GM19452 (cell line): ENCODE measurements at regions not wholly inside any gene's neighbourhood (a gene's known extent, or its start where the extent isn't known, plus 50 kb on each side); places are given as distances from the start of the nearest gene placed in this dataset.
A peak's percentile ranks its signal among the peaks of the same experiment; 100 is the strongest.

Experiments
- ATAC-seq: cut with Tn5 transposase; IDR thresholded peaks from one replicate; pipeline ENCODE4 v1.9.1; 2021; ENCODE audit not compliant: unreplicated experiment

DNA sequence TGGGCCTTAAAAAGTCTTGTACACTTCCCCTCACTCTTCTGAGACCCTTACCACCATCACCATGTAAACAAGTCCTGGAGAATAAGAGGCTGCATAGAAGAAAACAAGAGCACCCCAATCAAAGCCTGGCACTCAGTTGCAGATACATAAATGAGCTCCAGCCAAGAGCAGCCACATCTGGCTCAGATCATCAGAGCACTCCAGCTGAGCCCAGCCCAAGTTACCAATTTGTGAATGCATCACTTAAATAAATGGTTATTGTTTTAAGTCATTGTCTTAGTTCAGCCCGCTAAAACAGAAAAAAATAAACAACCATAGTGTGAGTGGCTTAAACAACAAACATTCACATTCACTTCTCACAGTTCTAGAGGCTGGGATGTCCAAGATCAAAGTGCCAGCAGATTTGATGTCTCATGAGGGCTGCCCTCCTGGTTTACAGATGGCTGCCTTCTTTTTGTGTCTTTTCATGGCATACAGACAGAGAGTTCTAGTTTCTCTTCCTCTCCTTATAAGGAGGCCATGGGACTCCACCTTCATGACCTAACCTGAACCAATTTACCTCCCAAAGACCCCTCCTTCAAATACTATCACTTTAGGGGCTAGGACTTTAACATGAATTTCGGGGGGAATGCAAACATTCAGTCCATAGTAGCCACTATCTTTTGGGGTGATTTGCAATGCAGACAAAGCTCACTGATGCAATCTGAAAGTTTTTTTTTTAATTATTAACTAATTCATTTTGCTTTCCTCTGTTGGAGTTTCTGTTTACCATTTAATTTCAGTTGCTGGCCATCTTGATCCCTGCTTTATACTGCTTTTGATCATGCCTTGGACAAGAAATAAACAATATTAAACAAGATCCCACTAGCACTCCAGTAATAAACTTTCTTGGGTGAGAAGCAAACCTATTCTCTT is 187.5 kb upstream of the ACVR2A start:
- peak; percentile 56 for ATAC-seq

DNA sequence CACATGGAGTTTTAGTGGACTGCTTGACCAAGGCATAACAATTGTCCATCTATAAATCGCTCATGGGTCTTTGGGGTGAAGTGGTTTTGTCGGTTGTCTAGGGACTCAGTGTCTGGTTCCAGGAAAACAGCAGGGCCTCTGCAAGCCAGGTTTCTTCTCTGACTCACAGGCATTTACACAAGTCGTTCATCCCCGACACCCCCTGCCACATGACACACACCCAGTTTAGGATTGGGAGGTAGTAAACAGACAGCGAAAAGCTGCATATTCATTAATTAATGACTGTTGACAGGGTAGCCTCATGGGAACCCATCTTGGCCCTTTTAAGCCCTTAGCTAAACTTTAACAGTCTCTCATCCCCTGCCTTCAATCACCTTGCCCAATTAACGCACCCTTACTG is 194.8 kb upstream of the ACVR2A start:
- ATAC-seq, result no peak

DNA sequence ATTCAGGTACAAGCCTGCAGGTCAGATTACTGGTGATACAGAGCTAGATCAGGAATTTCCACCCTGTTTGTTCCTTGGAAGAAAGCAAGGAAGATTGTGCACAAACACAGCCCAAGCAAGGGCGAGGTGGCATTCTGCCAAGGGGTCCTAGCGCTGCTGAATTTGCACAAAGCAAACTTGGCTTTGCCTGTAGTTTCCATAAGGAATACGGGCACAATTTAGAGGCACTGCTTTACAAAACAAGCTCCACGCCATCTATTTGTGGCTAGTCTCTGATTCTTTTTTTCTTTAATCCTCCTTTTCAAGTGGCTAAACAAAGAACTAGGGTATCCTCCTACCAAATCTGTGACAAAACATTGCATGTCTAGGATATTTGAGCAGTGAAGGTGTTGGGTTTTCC is 195.5 kb upstream of the ACVR2A start:
- ATAC-seq, result no peak

DNA sequence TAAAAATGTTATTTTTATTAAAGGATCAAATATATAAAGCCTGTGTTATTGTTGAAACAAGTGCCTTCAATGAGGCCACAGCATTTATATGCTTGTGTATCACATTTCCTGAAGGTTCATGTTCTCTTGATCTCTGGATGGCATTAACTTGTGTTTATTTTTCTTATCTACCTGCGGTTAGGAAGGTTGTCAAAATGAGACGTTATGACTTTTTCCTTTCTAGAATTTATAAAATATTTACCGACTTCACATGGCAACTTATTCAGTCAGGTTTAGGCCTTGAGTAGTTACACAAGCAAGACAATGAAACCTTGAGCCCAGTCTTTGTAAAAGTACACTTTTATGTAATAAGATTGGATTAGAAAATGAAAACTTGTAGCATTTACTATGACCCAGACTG is 196.4 kb upstream of the ACVR2A start:
- no peak for ATAC-seq

DNA sequence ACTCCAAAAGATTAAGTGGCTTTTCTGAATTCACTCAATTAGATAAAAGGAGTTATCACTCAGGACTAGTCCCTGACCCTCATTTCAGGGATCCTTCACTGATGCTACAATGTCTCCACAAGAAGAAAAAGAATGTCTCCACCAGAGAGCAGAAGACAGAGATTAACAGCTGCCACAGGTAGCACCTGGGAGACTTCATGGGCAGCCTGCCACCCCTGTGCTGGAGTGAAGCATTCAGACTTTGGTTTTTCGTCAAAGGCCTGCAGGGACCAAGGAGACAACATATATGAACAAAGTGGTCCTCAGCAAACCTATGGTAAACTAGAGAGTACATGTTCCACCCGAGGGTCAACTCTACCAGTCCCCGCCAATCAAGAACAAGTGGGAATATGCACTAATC is 197.0 kb upstream of the ACVR2A start:
- no peak for ATAC-seq

DNA sequence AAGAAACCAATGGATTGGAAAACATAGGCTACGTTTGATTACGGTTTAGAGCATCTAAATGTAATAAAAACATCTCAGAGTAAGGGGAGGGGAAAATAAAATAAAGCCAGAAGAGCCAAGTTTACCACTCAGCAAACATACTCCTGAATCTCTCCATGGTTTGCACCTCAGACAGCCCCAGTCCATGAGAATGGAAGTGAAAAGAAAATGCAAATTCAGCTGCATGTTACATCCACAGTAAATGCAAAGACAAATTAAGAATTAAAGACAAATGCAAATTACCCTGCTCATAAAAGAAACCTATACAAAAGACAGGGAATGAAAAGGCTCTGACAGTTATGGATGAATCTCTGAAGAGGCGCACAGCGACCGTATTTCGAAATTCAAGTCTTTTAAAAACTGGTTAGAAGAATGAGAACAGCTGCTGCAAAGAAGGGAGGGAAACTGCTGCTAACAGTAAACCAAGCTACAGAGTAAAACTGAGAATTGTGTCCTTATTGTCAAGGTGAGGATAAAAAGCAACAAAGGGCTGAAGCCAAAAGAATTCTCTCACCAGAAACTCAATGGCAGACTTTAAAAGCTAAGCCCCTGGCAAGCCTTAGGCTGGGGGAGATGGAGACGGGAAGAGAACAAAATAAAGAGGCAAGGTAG is 197.9 kb upstream of the ACVR2A start:
- ATAC-seq, result no peak

DNA sequence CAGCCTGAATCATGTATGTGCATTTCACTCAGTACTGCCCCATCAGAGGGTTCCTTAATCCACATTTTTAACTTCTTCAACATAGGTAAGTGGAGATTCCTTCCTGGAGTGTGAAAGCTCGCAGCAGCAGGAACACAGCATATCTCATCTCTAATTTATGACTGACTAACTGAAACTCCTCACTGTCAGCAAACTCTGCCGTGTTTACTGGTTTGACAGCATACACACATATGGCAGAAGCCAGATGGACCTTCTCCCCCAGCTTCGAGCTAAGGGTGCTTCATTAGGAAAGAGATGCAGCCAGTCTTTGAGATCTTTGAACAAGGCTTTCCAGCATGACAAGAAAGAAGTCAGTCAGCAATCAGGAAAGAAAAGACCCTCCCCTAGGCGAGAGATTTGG is 200.3 kb upstream of the ACVR2A start:
- ATAC-seq, result no peak

DNA sequence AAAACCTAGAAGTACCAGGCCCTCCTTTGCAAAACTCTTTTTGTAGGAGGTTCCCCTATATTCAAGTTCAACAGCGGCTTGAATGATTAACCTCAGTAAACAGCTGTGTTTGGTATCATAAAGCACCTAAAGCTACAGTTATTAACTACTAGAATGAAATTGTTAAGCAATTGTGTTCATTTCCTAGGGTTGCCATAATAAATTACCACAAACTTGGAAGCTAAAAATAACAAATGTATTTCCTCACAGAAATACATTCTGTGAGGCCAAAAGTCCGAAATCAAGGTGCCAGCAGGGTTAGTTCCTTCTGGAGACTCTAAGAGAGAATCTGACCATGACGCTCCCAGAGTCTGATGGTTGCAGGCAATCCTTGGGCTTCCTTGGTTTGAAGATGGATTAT is 202.1 kb upstream of the ACVR2A start:
- no peak for ATAC-seq

DNA sequence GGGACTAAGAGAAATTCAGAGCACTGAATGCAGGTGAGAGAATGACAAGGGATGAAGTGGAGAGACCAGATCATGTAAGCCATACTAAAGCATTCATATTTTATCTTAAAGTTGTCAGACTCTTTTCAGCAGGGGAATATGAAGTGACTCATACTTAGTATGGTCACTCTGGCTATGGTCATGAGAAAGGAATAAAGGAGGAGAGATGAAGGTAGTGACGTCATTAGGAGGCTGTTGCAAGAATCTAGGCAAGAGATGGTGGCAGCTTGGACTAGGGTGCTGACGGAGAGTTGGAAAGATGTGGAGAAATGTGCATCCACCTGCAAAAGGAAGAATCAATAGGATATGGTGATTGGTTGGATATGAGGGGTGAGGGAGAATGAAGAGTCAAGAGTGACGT is 203.2 kb upstream of the ACVR2A start:
- ATAC-seq, result no peak

DNA sequence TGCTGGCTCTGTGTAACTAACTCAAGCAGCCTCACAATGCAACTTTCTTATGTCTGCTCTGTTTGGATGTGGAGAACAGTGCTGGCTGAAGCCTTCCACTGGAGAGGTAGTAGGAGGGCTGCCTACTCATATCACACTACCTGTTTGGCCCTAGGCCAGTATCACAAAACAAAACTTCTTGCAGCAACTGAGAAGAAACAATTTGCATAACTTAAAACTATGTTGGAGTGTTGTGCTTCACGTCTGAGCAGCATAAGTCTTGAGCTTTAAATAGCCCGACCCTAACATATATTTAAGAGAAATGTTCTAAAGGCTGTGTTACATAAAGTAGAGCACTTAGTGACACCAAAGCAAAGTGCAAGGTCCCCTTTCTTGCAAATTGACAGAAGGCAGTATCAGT is 204.9 kb upstream of the ACVR2A start:
- peak; percentile 79 for ATAC-seq

DNA sequence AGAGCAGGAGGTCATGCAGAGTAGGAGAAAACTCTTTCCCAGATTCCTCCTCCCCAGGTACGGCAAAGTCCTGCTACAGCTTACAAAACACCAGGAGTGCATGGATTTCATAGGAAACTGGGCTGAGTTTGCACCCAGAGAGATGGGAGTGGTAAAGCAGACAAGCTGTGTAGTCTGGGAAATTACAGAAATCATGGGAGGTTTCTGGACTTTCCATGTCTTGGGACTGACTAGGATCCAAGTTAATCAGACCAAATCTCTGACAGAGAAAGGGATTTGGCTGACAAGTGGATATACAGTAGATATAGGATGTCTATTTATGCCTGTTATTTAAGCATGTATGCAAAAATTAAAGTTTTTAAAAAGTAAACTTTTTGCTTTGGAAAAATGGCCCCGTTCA is 205.4 kb upstream of the ACVR2A start:
- ATAC-seq, result no peak

DNA sequence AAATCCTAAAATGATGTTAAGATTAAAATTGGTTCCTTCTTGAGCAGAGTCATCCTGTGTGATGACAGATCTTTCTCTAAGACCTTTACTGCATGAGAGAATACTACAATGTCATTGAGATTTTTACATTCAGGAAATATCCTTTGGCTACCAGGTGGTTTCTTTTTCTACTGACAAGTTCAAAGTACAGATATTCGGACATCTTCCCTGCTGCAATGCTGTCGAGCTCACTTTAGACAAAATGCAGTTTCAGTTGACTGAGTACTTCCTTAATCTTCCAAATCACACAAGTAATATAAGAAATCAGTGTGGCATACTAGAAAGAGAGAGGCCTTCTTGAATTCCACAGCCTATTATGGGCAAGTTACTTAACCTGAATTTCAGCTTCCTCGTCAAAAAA is 207.9 kb upstream of the ACVR2A start:
- ATAC-seq, result no peak

DNA sequence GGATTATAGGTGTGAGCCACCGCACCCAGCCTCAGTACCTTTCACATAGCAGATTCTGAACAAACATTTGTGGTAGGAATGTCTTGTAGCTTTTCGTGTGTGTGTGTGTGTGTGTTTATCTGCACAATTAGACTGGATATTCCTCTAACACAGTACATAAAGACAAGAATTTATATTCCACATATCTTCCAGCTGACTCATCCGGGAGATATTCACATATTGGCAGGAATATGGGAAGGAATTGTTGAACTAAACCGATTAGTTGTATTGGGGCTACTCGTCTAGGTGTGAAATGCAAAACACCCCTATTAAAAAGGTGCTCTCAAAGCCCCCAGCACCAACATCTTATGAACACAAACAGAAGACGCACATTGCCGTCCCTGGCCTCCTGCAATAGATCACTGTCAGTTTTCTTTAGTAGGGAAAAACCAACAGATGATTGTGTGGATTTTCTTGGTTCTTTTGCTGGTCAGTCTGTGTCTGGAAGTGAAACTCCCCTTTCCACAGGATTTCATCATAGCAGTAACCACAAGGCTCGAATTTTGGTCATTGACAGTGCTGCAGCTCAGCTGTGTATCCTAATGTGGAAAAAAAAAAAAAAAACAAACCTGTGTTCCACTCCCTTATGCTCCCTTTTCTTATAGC is 208.5 kb upstream of the ACVR2A start:
- no peak for ATAC-seq

DNA sequence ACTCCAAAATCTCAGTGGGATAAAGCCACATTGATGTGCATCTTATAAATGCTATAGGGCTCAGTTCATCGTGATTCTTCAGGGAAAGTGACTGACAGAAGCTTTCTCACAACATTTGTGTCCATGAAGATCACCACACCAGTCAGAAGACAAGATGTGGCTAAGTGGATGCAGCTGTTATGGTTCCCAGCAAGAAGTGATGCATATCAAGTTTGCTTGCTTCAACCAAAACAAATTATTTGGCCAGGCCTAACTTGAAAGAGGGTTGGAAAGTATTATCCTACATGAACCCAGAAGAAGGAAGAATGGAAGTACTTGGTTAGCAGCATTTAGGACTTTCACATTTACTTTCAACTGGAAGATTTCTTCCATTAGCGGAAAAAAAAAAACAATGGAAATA is 210.0 kb upstream of the ACVR2A start:
- no peak for ATAC-seq

DNA sequence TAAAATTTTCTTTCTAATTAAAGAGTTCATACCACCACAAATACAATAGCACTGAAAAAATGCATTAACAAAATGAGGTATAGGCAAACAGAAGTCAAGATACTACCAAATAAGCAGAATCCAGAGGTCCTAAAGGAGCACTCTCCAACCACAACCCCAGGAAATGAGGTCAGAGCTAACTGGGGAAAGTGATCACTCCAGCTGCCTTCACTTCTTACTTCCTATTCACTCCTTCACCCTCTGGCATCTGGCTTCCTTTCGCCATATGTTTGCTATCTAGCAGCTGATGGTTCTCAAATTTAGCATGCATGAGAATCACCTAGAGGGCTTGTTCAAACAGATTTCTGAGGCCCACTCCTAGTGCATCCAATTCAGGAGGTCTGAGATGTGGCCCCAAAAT is 212.6 kb upstream of the ACVR2A start:
- no peak for ATAC-seq

DNA sequence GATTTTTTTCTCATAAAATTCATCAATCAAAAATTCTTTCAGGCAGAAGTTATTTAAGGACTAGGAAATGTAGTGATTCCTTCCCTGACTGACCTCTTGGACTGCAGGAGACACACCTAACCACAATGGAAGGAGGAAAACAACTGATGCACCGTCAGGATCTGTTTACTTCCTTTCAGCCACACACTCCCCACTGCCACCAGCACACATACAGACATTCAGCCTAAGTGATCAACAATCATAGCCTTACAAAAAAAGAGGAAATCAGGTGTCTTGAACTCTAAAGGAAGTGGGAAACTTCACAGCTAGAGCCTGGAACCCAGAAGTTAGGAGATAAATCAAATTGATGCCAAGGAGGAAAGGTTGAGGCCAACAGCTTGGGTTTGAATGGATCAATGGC is 213.5 kb upstream of the ACVR2A start:
- ATAC-seq, result no peak

DNA sequence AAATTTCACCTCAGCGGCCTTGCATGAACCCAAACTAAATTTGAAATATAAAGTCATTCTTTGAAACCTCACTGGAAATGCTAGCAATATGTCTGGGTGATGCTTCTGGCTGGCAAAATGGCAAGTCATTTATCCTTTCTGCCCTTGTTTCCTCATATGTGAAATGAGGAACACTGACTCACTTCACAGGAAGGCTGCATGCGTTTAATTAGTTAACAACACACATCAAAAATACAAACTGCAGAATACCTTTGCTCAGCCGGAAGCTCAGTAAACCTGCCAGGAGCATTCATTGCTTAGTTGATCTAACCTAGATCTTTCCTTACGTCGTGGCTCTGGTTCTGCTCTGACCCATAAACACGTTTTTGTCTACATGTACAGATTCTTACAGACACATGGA is 214.2 kb upstream of the ACVR2A start:
- ATAC-seq, result no peak

DNA sequence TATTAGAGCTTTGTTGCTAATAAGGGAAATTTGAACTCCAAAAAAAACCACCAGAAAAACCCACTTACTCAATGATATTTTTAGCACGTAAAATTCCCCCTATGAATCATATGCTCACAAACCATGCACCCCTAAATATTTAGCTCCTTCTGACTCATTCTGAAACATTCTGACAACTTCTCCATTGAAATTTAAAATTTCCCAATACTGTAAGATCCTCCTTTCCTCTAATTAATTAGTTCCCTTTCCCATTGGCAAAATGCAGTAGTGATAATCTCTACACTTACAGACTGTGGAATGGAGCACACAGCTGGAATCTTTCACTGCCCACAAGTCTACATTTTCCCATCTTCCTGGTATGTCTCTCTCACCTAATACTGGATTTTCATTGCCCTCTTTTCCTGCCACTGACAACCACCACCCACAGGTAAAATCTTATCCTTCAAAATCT is 215.8 kb upstream of the ACVR2A start:
- peak; percentile 50 for ATAC-seq

DNA sequence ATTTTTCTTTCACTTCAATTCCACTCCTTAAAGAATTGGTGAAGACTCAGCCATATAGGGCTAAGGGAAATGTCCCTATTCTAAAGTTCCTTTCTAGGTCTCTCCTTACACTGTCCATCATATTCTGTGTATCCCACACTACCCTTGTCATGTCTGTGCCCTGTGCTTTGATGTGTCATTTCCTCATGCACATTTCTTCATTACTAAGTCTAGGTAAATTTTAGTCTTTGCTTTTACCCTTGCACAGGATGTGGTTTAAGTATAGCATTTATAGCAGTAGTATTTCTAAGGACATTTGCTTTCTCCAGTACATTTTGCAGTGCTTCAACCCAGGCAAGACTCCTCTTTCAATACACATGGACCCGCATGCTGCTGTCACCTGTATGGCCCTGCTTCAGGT is 221.5 kb upstream of the ACVR2A start:
- peak; percentile 98 for ATAC-seq

DNA sequence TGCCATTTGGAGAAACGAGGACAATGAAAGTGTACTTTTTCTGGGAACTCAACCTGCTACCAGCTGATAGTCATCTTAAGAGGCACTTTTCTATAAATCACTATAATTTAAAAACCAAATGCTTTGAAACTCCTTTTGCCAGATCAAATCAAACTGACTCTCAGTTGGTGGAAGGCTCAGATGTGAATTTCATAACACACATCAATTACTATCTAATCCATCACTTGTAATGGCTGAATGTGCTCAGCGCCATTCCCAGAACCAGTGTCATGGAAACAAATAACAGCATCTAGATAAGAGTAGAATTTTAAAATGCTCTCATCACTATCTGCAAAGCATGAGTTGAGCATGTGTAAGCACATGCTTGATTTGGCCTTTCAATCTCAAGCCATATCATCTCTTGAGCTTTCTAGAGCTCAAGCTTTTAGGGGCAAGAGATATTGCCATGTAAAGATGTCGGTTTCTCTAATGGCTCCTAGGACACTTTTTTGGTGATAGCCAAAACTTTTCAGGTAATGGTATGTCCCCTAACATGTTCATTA is 223.1 kb upstream of the ACVR2A start:
- no peak for ATAC-seq

DNA sequence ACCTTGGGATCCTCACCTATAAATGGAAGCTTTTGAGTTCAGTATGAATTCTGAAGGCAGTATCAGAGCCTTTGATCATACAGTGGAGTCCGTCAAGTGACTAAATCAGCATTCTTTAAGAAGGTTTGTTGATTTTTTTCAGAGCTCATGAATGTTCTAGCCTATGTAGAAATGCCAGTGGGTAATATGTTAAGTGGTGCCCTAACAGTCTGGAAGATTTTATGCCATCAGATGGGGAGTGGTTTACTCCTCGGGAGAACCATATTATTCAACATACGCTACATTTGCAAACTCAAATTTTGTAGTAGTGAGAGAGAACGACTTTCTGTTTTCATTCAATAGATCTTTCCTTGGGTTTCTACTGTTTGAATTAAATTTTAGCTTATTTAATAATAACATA is 225.0 kb upstream of the ACVR2A start:
- ATAC-seq, result no peak

DNA sequence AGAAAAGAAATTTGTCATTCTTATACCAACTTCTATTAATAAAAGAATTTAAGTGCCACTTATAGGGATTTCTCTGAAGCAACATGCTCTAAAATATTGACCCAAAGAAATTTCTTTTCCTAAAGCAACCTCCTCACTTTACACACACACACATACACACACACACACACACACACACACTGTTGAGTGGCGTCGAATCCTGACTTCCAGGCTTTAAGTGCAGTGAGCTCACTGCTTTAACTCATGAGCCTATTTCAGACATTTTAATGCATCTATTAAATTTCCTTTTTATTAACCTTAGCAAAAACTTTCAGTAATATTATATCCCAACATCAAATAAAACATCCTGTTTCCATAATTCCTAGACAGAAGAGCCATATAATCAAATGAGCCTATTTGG is 229.1 kb upstream of the ACVR2A start:
- ATAC-seq, result no peak
